Activated T-cell treated with anti-CD3 and anti-CD28 coated beads, Interleukin-2, amount 50 U/mL, for 48 hours (primary cell): ENCODE measurements at regions not wholly inside any gene's neighbourhood (a gene's known extent, or its start where the extent isn't known, plus 50 kb on each side); places are given as distances from the start of the nearest gene placed in this dataset.

Experiments used
- DNase-seq, 2 experiments: peaks; one replicate each; pipeline ENCODE4 v3.0.0-alpha.2; 2020

- DNase-seq = no peak
These were observed 152.5 kb upstream of the NFIB start for GRCh38 chr9:14466429-14466818.

DNA sequence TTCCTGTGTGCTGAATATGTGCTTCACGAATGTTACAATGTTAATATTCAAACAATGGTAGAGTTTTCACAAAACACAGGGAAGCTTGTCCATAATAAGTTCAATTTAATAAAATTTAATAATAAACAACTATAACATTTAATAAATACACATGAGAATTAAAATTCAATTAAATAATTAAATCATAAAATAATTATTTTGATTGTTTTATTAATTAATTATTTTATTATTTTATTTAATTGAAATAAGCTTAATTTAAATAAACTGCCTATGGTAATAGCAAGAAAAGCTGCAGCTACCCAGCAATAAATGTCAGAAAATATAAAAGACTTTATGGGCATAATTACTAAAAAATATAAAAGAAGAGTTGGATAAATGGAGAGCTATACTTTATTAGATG is 149.0 kb upstream of the NFIB start:
- no peak for DNase-seq

DNA sequence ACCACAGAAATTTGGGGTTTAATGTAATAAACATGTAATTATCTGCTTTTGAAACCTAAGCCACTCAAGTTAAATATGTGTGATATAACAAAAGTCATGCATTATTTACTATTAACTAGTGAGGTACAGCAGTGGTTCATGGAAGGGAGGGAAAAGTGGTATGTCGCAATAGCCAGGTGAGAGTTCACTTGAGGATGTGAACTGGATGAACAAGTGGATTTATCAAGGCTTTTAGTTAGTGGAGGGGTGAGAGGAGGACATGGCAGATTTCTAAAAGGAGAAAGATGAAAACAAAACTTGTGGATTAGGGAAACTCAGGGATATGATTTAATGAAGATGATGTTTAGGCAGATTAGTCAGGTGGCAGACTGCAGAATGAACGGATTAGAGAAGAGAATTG is 141.3 kb upstream of the NFIB start:
- no peak for DNase-seq

DNA sequence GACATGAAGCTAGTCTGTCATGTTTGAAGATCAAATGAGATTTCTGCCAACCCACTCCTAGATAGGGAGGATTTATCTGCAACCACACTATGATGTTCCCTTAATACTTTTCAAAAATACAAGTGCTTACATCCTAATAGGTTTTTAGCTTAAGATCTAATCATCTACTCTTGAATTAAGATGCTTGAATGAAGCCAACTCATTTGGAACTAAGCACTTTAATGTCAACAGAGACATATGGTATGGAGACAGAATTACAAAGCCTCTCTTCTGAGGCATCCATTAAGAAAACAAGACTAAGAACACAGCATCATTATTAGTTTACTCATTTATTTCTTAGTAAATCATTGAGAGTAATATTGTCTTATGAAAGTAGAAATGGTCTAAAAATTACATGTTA is 139.3 kb upstream of the NFIB start:
- no peak for DNase-seq

DNA sequence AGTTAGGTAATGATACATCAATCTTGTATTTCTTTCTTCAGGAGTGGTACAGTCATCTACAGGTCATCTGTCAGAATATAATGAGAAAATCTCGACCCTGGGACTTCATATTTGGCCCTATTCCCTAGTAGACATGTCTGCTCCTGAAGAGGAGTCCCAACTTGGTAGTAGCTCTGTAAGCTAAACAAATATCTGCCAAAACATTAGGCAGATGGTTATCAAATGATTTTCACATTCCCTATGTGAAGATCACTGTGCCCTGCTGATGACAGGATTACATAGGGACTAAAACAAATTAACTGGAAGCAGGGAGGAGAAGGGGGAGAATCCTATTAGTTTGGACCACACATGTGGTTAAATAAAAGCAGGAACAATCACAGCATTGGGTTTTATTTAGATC is 138.6 kb upstream of the NFIB start:
- no peak for DNase-seq

DNA sequence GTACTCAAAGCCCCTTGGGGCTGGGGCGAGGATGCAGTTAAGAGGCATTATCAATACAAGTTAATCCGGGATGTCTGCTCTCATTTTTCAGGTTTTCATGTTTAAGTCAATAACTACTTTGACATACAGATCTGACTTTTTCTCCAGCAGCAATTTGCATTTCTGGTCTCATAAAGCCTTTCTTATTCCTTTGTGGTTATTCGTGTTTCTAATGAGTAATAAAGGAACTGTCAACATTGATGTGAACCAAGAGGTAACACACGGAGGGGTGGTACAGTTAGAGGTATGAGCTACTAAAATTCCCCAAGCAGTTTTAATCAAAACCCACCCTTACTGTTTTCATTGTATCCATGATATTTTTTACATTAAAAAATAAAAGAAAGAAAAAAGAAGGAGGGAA is 138.0 kb upstream of the NFIB start:
- DNase-seq = no peak

- DNase-seq = no peak
These were observed 133.2 kb upstream of the NFIB start for GRCh38 chr9:14447103-14447502.

DNA sequence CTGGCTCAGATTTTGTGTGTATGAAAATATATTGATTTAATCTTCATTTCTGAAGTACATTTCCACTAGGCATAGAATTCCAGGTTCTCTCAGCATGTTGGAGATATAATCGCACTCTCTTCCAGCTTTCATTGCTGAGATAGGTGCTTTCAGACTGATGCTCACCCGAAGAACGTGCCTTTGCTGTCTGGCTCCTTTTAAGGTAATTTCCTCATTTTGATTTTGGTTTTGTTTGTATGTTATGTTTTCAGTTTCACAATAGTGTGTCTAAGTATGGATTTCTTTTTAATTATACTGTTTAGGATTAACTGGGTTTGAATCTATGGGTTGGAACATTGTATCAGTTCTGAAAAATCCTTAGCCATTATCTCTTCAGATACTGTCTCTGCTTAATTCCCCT is 132.0 kb upstream of the NFIB start:
- DNase-seq = no peak

- DNase-seq = no peak
These were observed 129.0 kb upstream of the NFIB start for GRCh38 chr9:14442956-14443355.

DNA sequence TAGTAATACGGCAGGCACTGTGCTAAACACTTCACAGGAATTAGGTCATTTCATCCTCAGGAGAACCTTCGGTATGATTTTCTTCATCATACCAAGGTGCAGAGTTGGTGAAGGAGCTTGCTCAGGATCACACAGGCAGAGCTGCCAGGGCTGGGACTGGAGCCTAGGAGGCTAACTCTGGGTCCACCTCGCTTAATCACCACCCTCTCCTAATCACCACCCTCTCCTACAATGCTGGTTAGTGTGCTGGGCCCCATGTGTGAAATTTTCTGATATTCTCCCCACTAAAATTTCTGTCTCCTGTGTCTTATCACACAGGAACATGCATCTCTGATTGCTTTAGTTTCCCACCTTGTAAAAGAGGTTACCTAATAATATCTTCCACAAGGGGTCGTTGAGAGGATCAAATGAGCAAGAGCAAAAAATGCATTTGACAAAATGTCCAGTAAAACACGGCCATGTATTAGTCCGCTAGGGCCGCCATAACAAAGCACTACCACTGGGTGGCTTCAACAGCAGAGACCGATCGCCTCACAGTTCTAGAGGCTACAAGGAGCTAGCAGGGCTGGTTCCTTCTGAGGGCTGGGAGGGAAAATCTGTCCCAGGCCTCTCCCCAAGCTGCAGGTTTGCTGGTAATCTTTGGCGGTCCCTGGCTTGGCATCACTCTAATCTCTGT is 128.2 kb upstream of the NFIB start:
- no peak for DNase-seq

GRCh38 chr9:14441115-14441514 is 127.2 kb upstream of the NFIB start:
- no peak for DNase-seq

GRCh38 chr9:14440062-14440461 is 126.1 kb upstream of the NFIB start:
- no peak for DNase-seq

GRCh38 chr9:14439555-14439954 is 125.6 kb upstream of the NFIB start:
- DNase-seq = no peak

DNA sequence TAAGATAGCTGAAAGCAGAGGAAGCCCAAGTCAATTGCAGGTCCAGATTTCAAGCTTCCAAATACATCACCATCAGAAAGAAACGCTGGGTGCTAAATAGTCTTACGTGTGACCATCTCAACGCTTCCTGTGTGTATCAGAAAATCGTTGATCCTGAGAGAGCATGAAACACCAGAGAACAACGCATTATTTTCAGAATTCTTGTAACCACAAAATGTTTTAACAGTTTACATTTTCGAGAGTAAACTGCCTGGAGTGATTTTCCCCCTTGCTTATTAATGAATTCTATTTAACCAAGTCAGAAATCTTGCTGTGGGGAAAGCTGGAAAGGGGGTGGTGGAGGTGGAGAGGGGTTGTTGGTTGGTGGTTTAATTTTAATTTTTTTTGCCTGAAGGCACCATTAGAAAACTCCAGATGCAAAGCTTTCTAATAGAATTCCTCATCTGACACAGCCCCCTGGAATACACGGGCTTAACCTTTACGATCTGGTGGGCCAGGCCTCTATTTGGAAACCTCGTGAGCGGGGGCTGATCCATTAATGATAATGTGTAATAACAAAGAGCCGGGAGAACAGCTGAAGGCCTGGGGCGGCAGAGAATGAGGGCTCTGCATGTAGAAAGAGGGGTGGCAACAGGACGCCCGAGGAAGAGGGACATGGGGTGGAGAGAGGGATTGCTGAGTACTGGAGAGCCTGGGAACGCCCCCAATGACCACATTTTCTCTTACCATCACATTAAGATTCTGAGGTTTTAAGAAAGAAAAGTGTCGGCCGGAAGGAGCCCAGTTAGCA is 124.5 kb upstream of the NFIB start:
- DNase-seq = no peak

DNA sequence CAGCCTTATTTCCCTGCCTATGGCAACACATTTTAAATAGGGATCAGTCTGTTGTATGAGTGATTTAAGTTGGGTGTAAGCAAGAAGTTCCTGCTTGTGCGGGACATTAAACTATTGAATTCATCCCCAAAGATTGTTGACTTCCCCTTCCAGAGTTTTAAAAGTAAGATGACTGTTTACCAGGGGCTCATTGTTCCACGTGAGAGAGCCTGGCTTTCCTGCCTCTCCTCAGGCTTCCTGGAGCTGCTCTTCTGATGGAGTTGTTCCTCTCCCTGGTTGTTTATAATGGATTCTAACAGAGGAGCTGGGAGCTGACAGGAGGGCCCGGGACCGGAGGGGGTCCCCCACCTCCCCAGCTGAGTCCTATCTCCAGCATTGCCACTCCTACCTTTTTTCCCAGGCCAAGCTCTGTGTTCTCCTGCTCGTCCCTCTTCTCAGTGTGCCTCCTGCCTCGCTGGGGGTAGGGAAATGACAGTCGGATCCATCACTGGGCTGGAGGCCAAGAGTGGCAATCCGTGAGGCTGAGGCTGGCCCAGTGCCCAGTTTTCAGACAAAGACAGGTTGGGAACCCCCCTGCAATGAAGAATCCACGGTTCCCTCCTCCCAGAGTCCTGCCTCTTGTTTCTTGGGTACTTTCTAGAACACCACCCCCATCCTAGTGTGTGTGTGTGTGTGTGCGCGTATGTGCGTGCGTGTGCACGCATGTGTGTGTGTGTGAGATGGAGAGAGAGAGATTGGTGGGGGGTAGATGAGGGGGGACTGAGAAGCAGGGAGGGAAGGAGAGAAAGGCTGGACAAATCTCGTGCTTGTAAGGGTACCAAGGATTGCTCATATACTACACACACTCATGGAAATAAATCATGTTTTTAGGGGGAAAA is 123.7 kb upstream of the NFIB start:
- no peak for DNase-seq

DNA sequence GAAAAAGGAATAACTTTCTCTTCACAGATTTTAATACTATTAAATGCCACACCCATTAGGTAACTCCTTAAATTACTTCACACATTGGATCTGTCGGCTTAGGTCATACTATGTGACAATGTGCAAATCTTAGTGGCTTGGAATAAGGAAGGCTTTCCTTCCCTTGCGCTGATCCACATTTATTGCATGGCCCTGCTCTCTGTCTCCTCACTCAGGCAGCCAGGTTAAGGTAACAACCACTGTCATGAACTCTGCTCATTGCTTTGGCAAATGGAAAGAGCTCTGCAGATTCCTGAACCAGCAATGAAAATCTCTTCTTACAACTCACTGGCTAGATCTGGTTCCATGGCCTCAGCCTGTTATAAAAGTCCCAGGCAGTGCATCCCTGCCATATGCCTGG is 121.9 kb upstream of the NFIB start:
- no peak for DNase-seq

GRCh38 chr9:14434971-14435718 is 121.2 kb upstream of the NFIB start:
- no peak for DNase-seq

- DNase-seq = no peak
These were observed 120.2 kb upstream of the NFIB start for GRCh38 chr9:14434158-14434504.

DNA sequence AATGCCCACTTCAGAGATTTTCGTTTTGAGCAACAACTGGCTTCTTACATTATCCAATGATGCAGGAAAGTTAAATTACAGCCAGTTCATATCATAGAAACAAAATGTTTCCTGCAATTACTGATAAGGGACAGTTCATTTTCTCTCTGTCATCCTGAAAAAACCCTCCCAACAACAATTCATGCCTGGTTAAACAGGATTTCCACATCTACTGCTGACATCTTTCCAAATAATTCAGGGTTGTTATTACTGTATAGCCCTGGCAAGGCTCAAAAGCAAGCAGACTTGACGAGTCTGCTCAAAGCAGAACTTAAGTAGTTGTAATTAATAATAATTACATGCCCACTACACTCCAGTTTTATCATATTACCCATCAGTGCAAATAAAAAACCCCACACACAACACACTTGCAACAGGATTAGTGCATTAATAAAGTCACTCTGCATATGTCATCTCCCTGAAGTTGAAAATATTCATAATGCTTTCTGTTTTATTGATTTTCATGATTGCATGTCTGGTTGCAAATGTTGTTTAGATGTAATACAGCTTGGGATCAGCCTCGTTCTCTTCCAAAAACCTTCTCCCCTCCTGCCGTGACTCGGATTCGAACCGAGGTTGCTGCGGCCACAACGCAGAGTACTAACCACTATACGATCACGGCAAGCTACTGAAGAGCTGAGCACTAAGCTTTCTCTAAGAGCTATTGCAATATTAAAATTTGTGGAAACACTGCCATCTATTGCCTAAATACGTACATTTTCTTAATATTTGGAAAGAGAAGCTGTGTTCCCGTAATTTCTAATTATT is 119.6 kb upstream of the NFIB start:
- no peak for DNase-seq

DNA sequence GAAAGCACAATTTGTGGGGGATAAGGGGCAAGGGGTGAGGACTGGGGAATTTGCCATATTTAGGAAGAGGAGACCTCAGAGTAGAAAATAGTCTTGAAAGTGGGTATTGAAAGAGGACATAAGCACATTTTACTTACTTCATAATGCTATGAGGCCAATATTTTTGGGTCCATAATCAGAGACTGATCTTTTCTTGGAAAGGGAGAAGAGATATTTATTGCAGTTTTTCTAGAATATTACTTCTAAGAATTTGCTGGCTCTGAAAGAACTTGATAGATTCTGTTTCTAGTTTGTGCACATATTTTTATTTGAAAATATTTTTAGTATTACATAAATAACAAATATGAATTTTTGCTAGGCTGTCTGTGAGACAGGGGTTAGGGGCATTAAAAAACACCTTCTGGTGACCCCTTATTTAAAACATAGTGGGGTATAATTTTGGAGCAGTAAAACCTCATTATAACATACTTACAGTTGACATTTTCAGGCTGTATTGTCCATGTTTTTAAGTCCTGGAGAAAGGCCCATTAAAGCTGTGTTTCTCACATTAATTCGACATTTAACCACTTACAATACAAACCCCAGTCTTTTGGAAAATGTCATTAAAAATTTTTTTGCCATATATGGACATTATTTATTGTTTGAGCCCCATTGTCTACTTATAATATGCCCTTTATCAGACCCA is 118.9 kb upstream of the NFIB start:
- DNase-seq = no peak

DNA sequence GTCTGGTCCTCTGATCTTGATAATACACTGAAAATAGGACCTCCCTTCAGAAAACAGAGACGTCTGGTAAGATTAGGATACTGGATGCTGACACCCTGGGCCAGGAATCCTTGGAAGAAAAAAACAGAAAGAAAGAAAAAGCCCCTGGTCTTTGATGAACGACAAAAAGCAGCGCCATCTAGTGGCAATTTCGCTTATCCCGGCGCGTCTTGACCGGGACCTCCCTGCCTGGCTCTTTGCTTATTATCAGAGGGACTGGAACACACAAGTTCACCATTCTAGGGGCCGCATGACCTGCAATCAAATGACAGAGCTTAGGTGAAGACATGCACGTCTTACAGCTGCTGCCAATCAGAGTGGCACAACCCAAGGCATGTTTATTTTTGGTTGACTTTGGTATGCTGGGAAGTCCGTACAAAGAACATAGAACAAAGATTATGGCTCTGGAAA is 114.9 kb upstream of the NFIB start:
- peak; percentile 45 to 55 for DNase-seq

GRCh38 chr9:14427419-14427818 is 113.5 kb upstream of the NFIB start:
- no peak for DNase-seq
